Heart right ventricle (tissue), 16 donors: ENCODE measurements at regions not wholly inside any gene's neighbourhood (a gene's known extent, or its start where the extent isn't known, plus 50 kb on each side); places are given as distances from the start of the nearest gene placed in this dataset.
"Not testable (repeated sequence)": the region's sequence is repeated elsewhere in the genome, so short reads cannot be mapped to it uniquely, and the experiment has no call there.

Experiments
- ATAC-seq, 8 donors: fragments of 200-7000 bp; cut with Tn5 transposase; one replicate each; pipeline ENCODE4 v1.9.1; 2020; ENCODE audit warnings: mild to moderate bottlenecking in 8 of 8, moderate library complexity in 8 of 8, moderate number of reproducible peaks in 1 of 8
- DNase-seq, 2 donors: peaks; one replicate each; pipeline ENCODE4 v3.0.0-alpha.2; 2020
- H3K27ac ChIP-seq, 10 donors: fragments of 200-600 bp; sonication (generic) in 2 of 10; one replicate each; pipeline versions ENCODE4 v1.5.0 to v1.8.0; 2020 to 2022; ENCODE audit warnings: mild to moderate bottlenecking in 3 of 10
- H3K27me3 ChIP-seq, 7 donors: fragments of 200-600 bp; one replicate each; pipeline ENCODE4 v1.8.0; 2021 to 2022; ENCODE audit warnings: mild to moderate bottlenecking in 2 of 7
- H3K36me3 ChIP-seq, 9 donors: fragments of 200-600 bp; sonication (generic) in 1 of 9; one replicate each; pipeline versions ENCODE4 v1.5.0 to v1.8.0; 2020 to 2022; ENCODE audit warnings: mild to moderate bottlenecking in 2 of 9
- H3K4me1 ChIP-seq, 9 donors: fragments of 200-600 bp; sonication (generic) in 1 of 9; one replicate each; pipeline versions ENCODE4 v1.5.0 to v1.8.0; 2020 to 2022; ENCODE audit warnings: mild to moderate bottlenecking in 4 of 9
- H3K4me3 ChIP-seq, 10 donors: fragments of 200-600 bp; sonication (generic) in 2 of 10; one replicate each; pipeline versions ENCODE4 v1.5.0 to v1.8.0; 2020 to 2022; ENCODE audit warnings: mild to moderate bottlenecking in 7 of 10, moderate library complexity in 2 of 10
- H3K9me3 ChIP-seq, 11 donors: fragments of 200-600 bp in 10 of 11; sonication (generic) in 2 of 11; one replicate each; pipeline versions ENCODE4 v1.5.0 to v1.8.0; 2013 to 2022; ENCODE audit warnings: mild to moderate bottlenecking in 2 of 11, control low read depth in 1 of 11, moderate library complexity in 1 of 11
- WGBS, 2 donors: extraction: QIAGEN DNeasy Blood & Tissue Kit; methylation state at CpG; one replicate each; pipeline ENCODE4 v1.1.7; 2013; ENCODE audit warnings: inconsistent platforms in 1 of 2; 5-methylcytosine and 5-hydroxymethylcytosine counted together
- intact Hi-C, 10 donors: fragments of 100-400 bp; cut with DNase I; formaldehyde crosslinking; loops; one replicate each; pipeline versions ENCODE4 v1.11.1 to v1.14.2; 2022
- TF ChIP-seq, protein P1 (sequence below), 9 donors: fragments of 200-600 bp; sonication (generic) in 2 of 9; IDR thresholded peaks; one replicate each; pipeline versions ENCODE4 v1.5.0 to v1.8.0; 2021 to 2022; ENCODE audit warnings: antibody characterized with exemption in 9 of 9, mild to moderate bottlenecking in 5 of 9, moderate library complexity in 1 of 9
- donor health status: Arrhythmogenic right ventricular cardiomyopathy.
- donor health status: ischemic (EF 13 %, LVEDD 7.1; RV severe dilation, severe dysfunction).
- donor health status: healthy with polysubstance abuse.
- donor health status: DM: no; HTN: yes; CAD: no.
- donor health status: DM: no; HTN: no; CAD: no.
- donor health status: ischemic (EF 25% LVEDD 6.9; RV normal size, moderate dysfunction).
- donor health status: ischemic (EF 25% LVEDD 5.7; RV mildly dilated, moderate dysfunction).
- donor health status: healthy.
- donor health status: DM: yes; HTN: yes; CAD: no.
- donor health status: Ischemic cardiomyopathy.
- donor health status: ischemic (EF 35%, LVEDD 5.7; RV mildly dilated, moderate dysfunction).
- donor health status: nonischemic (EF 11% LVEDD 7.7; RV severe dilation, severe dysfunction).
- donor health status: DM: yes; HTN: yes; CAD: no.
- donor health status: PGD.
- donor health status: ischemic (EF 29% LVEDD 5.4; RV normal size, mild dysfunction).
- donor health status: nonischemic (EF 23%, LVEDD 6.1; RV moderate dilation, normal function).

- intact Hi-C loops: no loop called here
- WGBS, 2 donors: 49 to 67% methylated on average over 6 of the region's 6 CpGs
- DNase-seq: no peak
- Histone ChIP-seq H3K36me3 (peaks cover 0 to 12% (median 0%) of the 10 kb centered on the region in 9 donors), H3K4me3 (no peak overlapping the region), H3K27me3 (no peaks in the 10 kb centered on the region), H3K9me3 (peaks cover 0 to 12% (median 0%) of the 10 kb centered on the region in 11 donors), H3K27ac (no peak overlapping the region), H3K4me1 (no peaks in the 10 kb centered on the region)
- no peak for ATAC-seq
- TF ChIP-seq, protein P1, sequence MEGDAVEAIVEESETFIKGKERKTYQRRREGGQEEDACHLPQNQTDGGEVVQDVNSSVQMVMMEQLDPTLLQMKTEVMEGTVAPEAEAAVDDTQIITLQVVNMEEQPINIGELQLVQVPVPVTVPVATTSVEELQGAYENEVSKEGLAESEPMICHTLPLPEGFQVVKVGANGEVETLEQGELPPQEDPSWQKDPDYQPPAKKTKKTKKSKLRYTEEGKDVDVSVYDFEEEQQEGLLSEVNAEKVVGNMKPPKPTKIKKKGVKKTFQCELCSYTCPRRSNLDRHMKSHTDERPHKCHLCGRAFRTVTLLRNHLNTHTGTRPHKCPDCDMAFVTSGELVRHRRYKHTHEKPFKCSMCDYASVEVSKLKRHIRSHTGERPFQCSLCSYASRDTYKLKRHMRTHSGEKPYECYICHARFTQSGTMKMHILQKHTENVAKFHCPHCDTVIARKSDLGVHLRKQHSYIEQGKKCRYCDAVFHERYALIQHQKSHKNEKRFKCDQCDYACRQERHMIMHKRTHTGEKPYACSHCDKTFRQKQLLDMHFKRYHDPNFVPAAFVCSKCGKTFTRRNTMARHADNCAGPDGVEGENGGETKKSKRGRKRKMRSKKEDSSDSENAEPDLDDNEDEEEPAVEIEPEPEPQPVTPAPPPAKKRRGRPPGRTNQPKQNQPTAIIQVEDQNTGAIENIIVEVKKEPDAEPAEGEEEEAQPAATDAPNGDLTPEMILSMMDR (IDR thresholded peaks at IDR 0.05): no peak
Observed at GRCh38 chr1:245074232-245074747, 80.5 kb upstream of the KIF26B start.

DNA sequence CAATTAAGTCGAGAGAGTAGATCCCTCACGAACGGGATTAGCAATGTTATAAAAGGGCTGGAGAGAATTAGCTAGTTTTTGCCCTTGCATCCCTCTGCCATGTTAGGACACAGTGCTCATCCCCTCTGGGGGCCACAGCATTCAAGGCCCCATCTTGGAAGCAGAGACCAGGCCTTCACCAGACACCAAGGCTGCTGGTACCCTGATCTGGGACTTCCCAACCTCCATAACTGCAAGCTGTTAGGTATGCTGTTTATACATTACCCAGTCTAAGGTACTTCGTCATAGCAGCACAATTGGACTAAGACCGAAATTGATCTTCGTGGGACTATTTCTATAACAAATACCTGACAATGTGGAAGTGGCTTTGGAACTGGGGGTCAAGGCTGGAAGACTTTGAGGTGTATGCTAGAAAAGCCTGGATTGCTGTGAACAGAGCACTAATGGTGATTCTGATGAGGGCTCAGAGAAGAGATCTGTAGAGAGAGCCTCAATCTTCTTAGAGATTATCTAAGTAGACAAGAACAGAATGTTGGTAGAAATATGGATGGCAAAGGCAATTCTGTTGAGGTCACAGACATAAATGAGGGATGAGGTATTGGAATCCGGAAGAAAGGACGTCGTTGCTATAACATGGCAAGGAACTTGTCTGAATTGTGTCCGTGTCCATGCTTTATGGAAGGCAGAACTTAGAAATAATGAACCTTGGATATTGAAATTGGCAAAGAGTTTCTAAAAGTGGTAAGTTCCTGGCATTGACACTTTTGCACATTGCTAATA, 83.8 kb upstream of the KIF26B start:
- 97 to 99% methylated on average over 10 of the region's 10 CpGs for WGBS, 2 donors
- H3K36me3 ChIP-seq: peaks cover 0 to 16% (median 0%) of the 10 kb centered on the region in 9 donors
- no peak overlapping the region for H3K4me3 ChIP-seq
- ATAC-seq (no peak), DNase-seq (no peak)
- no peaks in the 10 kb centered on the region for H3K27me3 ChIP-seq
- intact Hi-C loops: no loop called here
- no peak overlapping the region for H3K27ac ChIP-seq
- TF ChIP-seq, protein P1 (IDR thresholded peaks at IDR 0.05): no peak
- H3K9me3 ChIP-seq: peaks cover 0 to 6% (median 0%) of the 10 kb centered on the region in 11 donors
- no peaks in the 10 kb centered on the region for H3K4me1 ChIP-seq

GRCh38 chr1:245067257-245067656, 87.5 kb upstream of the KIF26B start:
- intact Hi-C loops: no loop called here
- 88 to 90% methylated on average over 5 of the region's 5 CpGs for WGBS, 2 donors
- H3K4me3 ChIP-seq: no peak overlapping the region
- no peak overlapping the region for H3K27ac ChIP-seq
- H3K9me3 ChIP-seq: peaks cover 0 to 1% (median 0%) of the 10 kb centered on the region in 11 donors
- no peak for ATAC-seq
- H3K36me3 ChIP-seq: peaks cover 0 to 27% (median 0%) of the 10 kb centered on the region in 9 donors
- TF ChIP-seq, protein P1 (IDR thresholded peaks at IDR 0.05): no peak
- H3K27me3 ChIP-seq: no peaks in the 10 kb centered on the region
- DNase-seq: no peak
- H3K4me1 ChIP-seq: no peaks in the 10 kb centered on the region

GRCh38 chr1:245062741-245063305, 92.0 kb upstream of the KIF26B start:
- no peak for ATAC-seq
- Histone ChIP-seq H3K27me3 (no peaks in the 10 kb centered on the region), H3K4me1 (no peaks in the 10 kb centered on the region), H3K36me3 (peaks cover 0 to 28% (median 0%) of the 10 kb centered on the region in 9 donors), H3K4me3 (no peak overlapping the region), H3K27ac (no peak overlapping the region), H3K9me3 (no peaks in the 10 kb centered on the region)
- intact Hi-C loops: no loop called here
- TF ChIP-seq, protein P1 (IDR thresholded peaks at IDR 0.05): no peak
- WGBS, 2 donors: 88 to 94% methylated on average over 5 of the region's 5 CpGs
- DNase-seq: no peak

DNA sequence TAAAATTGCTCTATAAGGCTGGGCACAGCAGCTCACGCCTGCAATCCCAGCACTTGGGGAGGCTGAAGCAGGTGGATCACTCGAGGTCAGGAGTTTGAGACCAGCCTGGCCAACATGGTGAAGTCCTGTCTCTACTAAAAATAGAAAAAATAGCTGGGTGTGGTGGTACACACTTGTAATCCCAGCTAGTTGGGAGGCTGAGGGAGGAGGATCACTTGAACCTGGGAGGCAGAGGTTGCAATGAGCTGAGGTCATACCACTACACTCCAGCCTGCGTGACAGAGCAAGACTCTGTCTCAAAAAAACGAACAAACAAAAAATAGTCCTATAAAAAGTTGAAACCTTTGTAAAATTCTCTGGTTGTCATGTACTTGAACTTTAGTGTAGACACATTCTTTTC, 93.0 kb upstream of the KIF26B start:
- WGBS, 2 donors: 93% methylated on average over 4 of the region's 4 CpGs
- DNase-seq, H3K27ac ChIP-seq: not testable (repeated sequence)

More for the DNA sequence above, 93.0 kb upstream of the KIF26B start:
- ATAC-seq, H3K27me3 ChIP-seq, intact Hi-C loops, H3K4me3 ChIP-seq, H3K4me1 ChIP-seq, H3K9me3 ChIP-seq: not testable (repeated sequence)
- H3K36me3 ChIP-seq: peaks cover 0 to 24% (median 0%) of the 10 kb centered on the region in 9 donors
